ENCODE measurements at regions not wholly inside any gene's neighbourhood (a gene's known extent, or its start where the extent isn't known, plus 50 kb on each side); places are given as distances from the start of the nearest gene placed in this dataset.
"Not testable (repeated sequence)": the region's sequence is repeated elsewhere in the genome, so short reads cannot be mapped to it uniquely, and the experiment has no call there.

- Histone ChIP-seq H3K9me3 (ENCODE audit: severe bottlenecking) (no peaks in the 10 kb centered on the region), H3K4me3 (ENCODE audit: severe bottlenecking) (no peak overlapping the region), H3K36me3 (ENCODE audit: low read depth) (no peaks in the 10 kb centered on the region), H3K27ac (ENCODE audit: poor library complexity, severe bottlenecking) (no peak overlapping the region), H3K27me3 (ENCODE audit: insufficient read depth, poor library complexity, severe bottlenecking) (no peaks in the 10 kb centered on the region), H3K4me1 (ENCODE audit: insufficient read depth, poor library complexity, severe bottlenecking) (no peaks in the 10 kb centered on the region)
- TF ChIP-seq CTCF (IDR thresholded peaks at IDR 0.05; ENCODE audit: poor library complexity, severe bottlenecking) = no peak
- no peak for DNase-seq (ENCODE audit: low spot score)
- no peak for ATAC-seq (ENCODE audit: low read depth)
Observed at GRCh38 chr2:184413221-184413620, 185.1 kb upstream of the ZNF804A start.

- Histone ChIP-seq H3K4me3 (ENCODE audit: severe bottlenecking) (no peak overlapping the region), H3K27ac (ENCODE audit: poor library complexity, severe bottlenecking) (no peak overlapping the region), H3K27me3 (ENCODE audit: insufficient read depth, poor library complexity, severe bottlenecking) (no peaks in the 10 kb centered on the region), H3K36me3 (ENCODE audit: low read depth) (no peaks in the 10 kb centered on the region), H3K4me1 (ENCODE audit: insufficient read depth, poor library complexity, severe bottlenecking) (no peaks in the 10 kb centered on the region), H3K9me3 (ENCODE audit: severe bottlenecking) (no peaks in the 10 kb centered on the region)
- no peak for ATAC-seq (ENCODE audit: low read depth)
- no peak for TF ChIP-seq CTCF (IDR thresholded peaks at IDR 0.05; ENCODE audit: poor library complexity, severe bottlenecking)
- no peak for DNase-seq (ENCODE audit: low spot score)
Observed at GRCh38 chr2:184413671-184414229, 184.6 kb upstream of the ZNF804A start.

GRCh38 chr2:184416146-184416913 lies 182.0 kb upstream of the ZNF804A start:
- DNase-seq (ENCODE audit: low spot score) = no peak
- TF ChIP-seq CTCF (IDR thresholded peaks at IDR 0.05; ENCODE audit: poor library complexity, severe bottlenecking) = no peak

GRCh38 chr2:184419744-184420143 lies 178.6 kb upstream of the ZNF804A start:
- ATAC-seq (ENCODE audit: low read depth) (no peak), DNase-seq (ENCODE audit: low spot score) (no peak)
- TF ChIP-seq CTCF (IDR thresholded peaks at IDR 0.05; ENCODE audit: poor library complexity, severe bottlenecking) = no peak
- Histone ChIP-seq H3K4me1 (ENCODE audit: insufficient read depth, poor library complexity, severe bottlenecking) (no peaks in the 10 kb centered on the region), H3K4me3 (ENCODE audit: severe bottlenecking) (no peak overlapping the region), H3K9me3 (ENCODE audit: severe bottlenecking) (no peaks in the 10 kb centered on the region), H3K27ac (ENCODE audit: poor library complexity, severe bottlenecking) (no peak overlapping the region), H3K36me3 (ENCODE audit: low read depth) (no peaks in the 10 kb centered on the region), H3K27me3 (ENCODE audit: insufficient read depth, poor library complexity, severe bottlenecking) (no peaks in the 10 kb centered on the region)

More at GRCh38 chr2:184416146-184416913, 182.0 kb upstream of the ZNF804A start:
- Histone ChIP-seq H3K27me3 (ENCODE audit: insufficient read depth, poor library complexity, severe bottlenecking) (no peaks in the 10 kb centered on the region), H3K4me3 (ENCODE audit: severe bottlenecking) (no peak overlapping the region), H3K36me3 (ENCODE audit: low read depth) (no peaks in the 10 kb centered on the region), H3K9me3 (ENCODE audit: severe bottlenecking) (no peaks in the 10 kb centered on the region), H3K4me1 (ENCODE audit: insufficient read depth, poor library complexity, severe bottlenecking) (no peaks in the 10 kb centered on the region), H3K27ac (ENCODE audit: poor library complexity, severe bottlenecking) (no peak overlapping the region)
- ATAC-seq (ENCODE audit: low read depth) = no peak

DNA sequence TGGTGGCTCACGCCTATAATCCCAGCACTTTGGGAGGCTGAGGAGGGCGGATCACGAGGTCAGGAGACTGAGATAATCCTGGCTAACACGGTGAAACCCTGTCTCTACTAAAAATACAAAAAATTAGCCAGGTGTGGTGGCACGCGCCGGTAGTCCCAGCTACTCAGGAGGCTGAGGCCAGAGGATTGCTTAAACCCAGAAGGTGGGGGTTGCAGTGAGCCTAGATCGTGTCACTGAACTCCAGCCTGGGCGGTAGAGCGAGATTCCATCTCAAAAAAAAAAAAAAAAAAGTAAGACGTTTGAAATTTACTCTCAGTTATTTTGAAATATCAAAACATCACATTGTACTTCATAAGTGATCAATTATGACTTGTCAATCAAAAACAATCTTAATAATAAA lies 176.9 kb upstream of the ZNF804A start:
- H3K9me3 ChIP-seq (ENCODE audit: severe bottlenecking); H3K4me3 ChIP-seq (ENCODE audit: severe bottlenecking); H3K4me1 ChIP-seq (ENCODE audit: insufficient read depth, poor library complexity, severe bottlenecking); ATAC-seq (ENCODE audit: low read depth); H3K27me3 ChIP-seq (ENCODE audit: insufficient read depth, poor library complexity, severe bottlenecking); DNase-seq (ENCODE audit: low spot score); H3K27ac ChIP-seq (ENCODE audit: poor library complexity, severe bottlenecking); H3K36me3 ChIP-seq (ENCODE audit: low read depth): not testable (repeated sequence)
